Body of pancreas (tissue), 4 donors: ENCODE measurements at regions not wholly inside any gene's neighbourhood (a gene's known extent, or its start where the extent isn't known, plus 50 kb on each side); places are given as distances from the start of the nearest gene placed in this dataset.

Experiments used
- ATAC-seq: fragments of 150-250 bp; one replicate; pipeline ENCODE4 v1.9.1; 2016
- DNase-seq, 4 donors: peaks; one replicate each; pipeline ENCODE4 v3.0.0-alpha.2; 2019
- H3K27ac ChIP-seq, 4 donors: fragments of 200-600 bp; sonication (generic); 1 replicate in 3 of 4; 2 replicates in 1 of 4; pipeline versions ENCODE4 v1.5.1 to v1.6.1; 2016 to 2019; ENCODE audit warnings: mild to moderate bottlenecking in 1 of 4, mixed read lengths in 1 of 4, moderate library complexity in 1 of 4
- H3K27me3 ChIP-seq, 2 donors: fragments of 200-600 bp; sonication (generic); one replicate each; pipeline ENCODE4 v1.6.0; 2016; ENCODE audit warnings: mild to moderate bottlenecking in 1 of 2
- H3K36me3 ChIP-seq, 2 donors: fragments of 200-600 bp; sonication (generic); replicated peaks in 1 of 2; 2 replicates each; pipeline ENCODE4 v1.5.1; 2016; ENCODE audit warnings: low read depth in 2 of 2; ENCODE audit not compliant: insufficient read depth in 1 of 2
- H3K4me1 ChIP-seq: fragments of 200-600 bp; sonication (generic); one replicate; pipeline ENCODE4 v1.6.0; 2016
- H3K4me3 ChIP-seq, 2 donors: fragments of 200-600 bp; sonication (generic); 1 replicate in 1 of 2; 2 replicates in 1 of 2; pipeline ENCODE4 v1.5.1; 2016 to 2019
- H3K9me3 ChIP-seq, 3 donors: fragments of 200-600 bp; sonication (generic); 1 replicate in 2 of 3; 2 replicates in 1 of 3; pipeline ENCODE4 v1.5.1; 2016
- CTCF ChIP-seq, 7 experiments: fragments of 450-650 bp in 4 of 7; fragments of 200-600 bp in 3 of 7; sonication (generic) in 3 of 7; IDR thresholded peaks; one replicate each; pipeline ENCODE4 v1.5.1; 2016 to 2019; ENCODE audit warnings: antibody characterized with exemption in 7 of 7
- POLR2A ChIP-seq, 3 donors: fragments of 450-650 bp; IDR thresholded peaks; one replicate each; pipeline ENCODE4 v1.6.1; 2016; ENCODE audit warnings: antibody characterized with exemption in 3 of 3, mild to moderate bottlenecking in 2 of 3
- WGBS, 2 donors: methylation state at CpG; one replicate each; pipeline ENCODE4 v1.1.5; 2017; 5-methylcytosine and 5-hydroxymethylcytosine counted together
- intact Hi-C: fragments of 100-400 bp; cut with DNase I; formaldehyde crosslinking; loops from one replicate; pipeline ENCODE4 v1.15.1; 2023

- DNase-seq (no peak), ATAC-seq (no peak)
- Histone ChIP-seq H3K27me3 (no peaks in the 10 kb centered on the region), H3K27ac (no peak overlapping the region), H3K4me3 (no peak overlapping the region), H3K36me3 (no peaks in the 10 kb centered on the region), H3K9me3 (peaks cover 0 to 4% (median 0%) of the 10 kb centered on the region in 3 donors), H3K4me1 (no peaks in the 10 kb centered on the region)
- TF ChIP-seq POLR2A (IDR thresholded peaks at IDR 0.05) = no peak
- intact Hi-C loops = no loop called here
- WGBS, 2 donors = 55 to 56% methylated on average over 3 of the region's 3 CpGs
Measured at GRCh38 chr1:204736836-204737235, 51.3 kb upstream of the LRRN2 start.

GRCh38 chr1:204738506-204738905 is 53.0 kb upstream of the LRRN2 start:
- peaks cover 0 to 4% (median 0%) of the 10 kb centered on the region in 3 donors for H3K9me3 ChIP-seq
- H3K36me3 ChIP-seq = no peaks in the 10 kb centered on the region
- no peak for ATAC-seq
- peaks cover 4% of the 10 kb centered on the region for H3K4me1 ChIP-seq
- H3K4me3 ChIP-seq = no peak overlapping the region
- intact Hi-C loops = no loop called here
- DNase-seq = no peak
- 72 to 78% methylated on average over 1 of the region's 1 CpG for WGBS, 2 donors
- no peak for TF ChIP-seq POLR2A (IDR thresholded peaks at IDR 0.05)
- TF ChIP-seq CTCF (IDR thresholded peaks at IDR 0.05) = no peak
- no peaks in the 10 kb centered on the region for H3K27me3 ChIP-seq
- H3K27ac ChIP-seq = no peak overlapping the region

- no peak overlapping the region for H3K27ac ChIP-seq
- ATAC-seq (no peak), DNase-seq (no peak)
- no peak for TF ChIP-seq CTCF (IDR thresholded peaks at IDR 0.05)
- TF ChIP-seq POLR2A (IDR thresholded peaks at IDR 0.05) = no peak
- no peaks in the 10 kb centered on the region for H3K27me3 ChIP-seq
- H3K36me3 ChIP-seq = no peaks in the 10 kb centered on the region
- H3K4me1 ChIP-seq = peaks cover 4% of the 10 kb centered on the region
- intact Hi-C loops = no loop called here
- H3K4me3 ChIP-seq = no peak overlapping the region
- H3K9me3 ChIP-seq = peaks cover 0 to 4% (median 0%) of the 10 kb centered on the region in 3 donors
Measured at GRCh38 chr1:204740354-204740753, 54.8 kb upstream of the LRRN2 start.

GRCh38 chr1:204741440-204741839 is 55.9 kb upstream of the LRRN2 start:
- Histone ChIP-seq H3K27ac (no peak overlapping the region), H3K36me3 (no peaks in the 10 kb centered on the region), H3K27me3 (no peaks in the 10 kb centered on the region), H3K4me3 (no peak overlapping the region), H3K4me1 (peaks cover 4% of the 10 kb centered on the region), H3K9me3 (peaks cover 0 to 4% (median 0%) of the 10 kb centered on the region in 3 donors)
- TF ChIP-seq CTCF (IDR thresholded peaks at IDR 0.05) (no peak), POLR2A (IDR thresholded peaks at IDR 0.05) (no peak)
- ATAC-seq (no peak), DNase-seq (no peak)
- 59 to 66% methylated on average over 1 of the region's 1 CpG for WGBS, 2 donors
- intact Hi-C loops = no loop called here

- Histone ChIP-seq H3K27me3 (no peaks in the 10 kb centered on the region), H3K4me1 (peaks cover 4% of the 10 kb centered on the region), H3K9me3 (peaks cover 0 to 4% (median 0%) of the 10 kb centered on the region in 3 donors), H3K36me3 (no peaks in the 10 kb centered on the region), H3K27ac (no peak overlapping the region), H3K4me3 (no peak overlapping the region)
- no peak for TF ChIP-seq POLR2A (IDR thresholded peaks at IDR 0.05)
- TF ChIP-seq CTCF (IDR thresholded peaks at IDR 0.05) = no peak
- 44 to 60% methylated on average over 7 to 8 of the region's 8 CpGs for WGBS, 2 donors
- intact Hi-C loops = no loop called here
- no peak for ATAC-seq
- DNase-seq = no peak
Measured at GRCh38 chr1:204742676-204743251, 57.2 kb upstream of the LRRN2 start.
